DOHH2 (cell line): ENCODE measurements at regions not wholly inside any gene's neighbourhood (a gene's known extent, or its start where the extent isn't known, plus 50 kb on each side); places are given as distances from the start of the nearest gene placed in this dataset.

Experiments used
- H3F3A ChIP-seq: fragments of 200-600 bp; sonication (generic), shearing (Covaris generic); 2 replicates; pipeline ENCODE4 v1.6.0; 2016; ENCODE audit warnings: antibody characterized with exemption, mild to moderate bottlenecking; ENCODE audit not compliant: control insufficient read depth, insufficient read depth
- H3K27ac ChIP-seq: fragments of 200-600 bp; sonication (generic); 2 replicates; pipeline ENCODE4 v1.5.1; 2014; ENCODE audit warnings: low read depth, mild to moderate bottlenecking, low read length, moderate library complexity
- H3K27me3 ChIP-seq: fragments of 200-600 bp; sonication (generic); 2 replicates; pipeline ENCODE4 v1.6.1; 2014; ENCODE audit warnings: mild to moderate bottlenecking, low read length, mixed read lengths; ENCODE audit not compliant: control insufficient read depth
- H3K36me3 ChIP-seq: fragments of 200-600 bp; sonication (generic); 2 replicates; pipeline ENCODE4 v1.6.1; 2014; ENCODE audit warnings: mild to moderate bottlenecking, low read length, moderate library complexity, mixed read lengths; ENCODE audit not compliant: control insufficient read depth
- H3K4me1 ChIP-seq: fragments of 200-600 bp; sonication (generic); 2 replicates; pipeline ENCODE4 v1.6.1; 2014; ENCODE audit warnings: mild to moderate bottlenecking, low read length, mixed read lengths; ENCODE audit not compliant: control insufficient read depth
- H3K4me2 ChIP-seq: fragments of 200-600 bp; sonication (generic); 2 replicates; pipeline ENCODE4 v1.6.0; 2014; ENCODE audit warnings: mild to moderate bottlenecking, low read length, moderate library complexity
- H3K4me3 ChIP-seq: fragments of 200-600 bp; sonication (generic); 2 replicates; pipeline ENCODE4 v1.5.1; 2014; ENCODE audit warnings: mild to moderate bottlenecking, low read length, mixed read lengths
- H3K79me2 ChIP-seq: fragments of 200-600 bp; sonication (generic); 2 replicates; pipeline ENCODE4 v1.6.1; 2014; ENCODE audit warnings: mild to moderate bottlenecking, low read length, mixed read lengths; ENCODE audit not compliant: control insufficient read depth
- H3K9me2 ChIP-seq: fragments of 200-600 bp; sonication (generic); replicated peaks from 2 replicates; pipeline ENCODE4 v1.6.1; 2014; ENCODE audit warnings: mild to moderate bottlenecking, low read length, mixed read lengths; ENCODE audit not compliant: control insufficient read depth
- H3K9me3 ChIP-seq: fragments of 200-600 bp; sonication (generic); 2 replicates; pipeline ENCODE4 v1.6.1; 2014; ENCODE audit warnings: antibody characterized with exemption, low read length, mixed read lengths; ENCODE audit not compliant: control insufficient read depth, insufficient read depth
- H4K20me1 ChIP-seq: fragments of 200-600 bp; sonication (generic); 2 replicates; pipeline ENCODE4 v1.6.0; 2014; ENCODE audit warnings: low read depth, mild to moderate bottlenecking, antibody characterized with exemption, low read length, moderate library complexity; ENCODE audit not compliant: control insufficient read depth, insufficient read depth
- CTCF ChIP-seq: fragments of 200-600 bp; sonication (generic); IDR thresholded peaks from one replicate; pipeline ENCODE4 v1.5.1; 2014; ENCODE audit warnings: antibody characterized with exemption, mild to moderate bottlenecking, low read depth, low read length; ENCODE audit not compliant: poor library complexity, severe bottlenecking
- EZH2phosphoT487 ChIP-seq: fragments of 200-600 bp; sonication (generic); IDR thresholded peaks from 2 replicates; pipeline ENCODE4 v1.6.1; 2017; ENCODE audit warnings: borderline replicate concordance, mild to moderate bottlenecking, antibody characterized with exemption, low read length, moderate library complexity, mixed read lengths

GRCh38 chr2:56021579-56021978 is 98.0 kb upstream of the EFEMP1 start:
- H3K79me2 ChIP-seq, result no peaks in the 10 kb centered on the region
- H3K4me3 ChIP-seq, result no peak overlapping the region
- no peak overlapping the region for H3K27ac ChIP-seq
- TF ChIP-seq EZH2phosphoT487 (no peak), CTCF (no peak)
- no peak overlapping the region for H3K4me2 ChIP-seq
- H3K27me3 ChIP-seq, result peaks cover 7% of the 10 kb centered on the region; the same call in 1 of the 2 replicates
- H3K9me3 ChIP-seq, result no peaks in the 10 kb centered on the region
- no peaks in the 10 kb centered on the region for H4K20me1 ChIP-seq
- H3K9me2 ChIP-seq, result no peaks in the 10 kb centered on the region
- no peaks in the 10 kb centered on the region for H3K36me3 ChIP-seq
- no peaks in the 10 kb centered on the region for H3K4me1 ChIP-seq
- no peaks in the 10 kb centered on the region for H3F3A ChIP-seq

GRCh38 chr2:56025469-56026193 is 102.0 kb upstream of the EFEMP1 start:
- no peaks in the 10 kb centered on the region for H3K36me3 ChIP-seq
- H3F3A ChIP-seq, result no peaks in the 10 kb centered on the region
- no peak for TF ChIP-seq EZH2phosphoT487
- no peak for TF ChIP-seq CTCF
- H3K4me3 ChIP-seq, result no peak overlapping the region
- no peaks in the 10 kb centered on the region for H4K20me1 ChIP-seq
- no peaks in the 10 kb centered on the region for H3K9me3 ChIP-seq
- H3K4me1 ChIP-seq, result no peaks in the 10 kb centered on the region
- no peaks in the 10 kb centered on the region for H3K9me2 ChIP-seq
- no peak overlapping the region for H3K4me2 ChIP-seq
- H3K79me2 ChIP-seq, result no peaks in the 10 kb centered on the region
- peaks cover 7% of the 10 kb centered on the region; the same call in 1 of the 2 replicates for H3K27me3 ChIP-seq
- H3K27ac ChIP-seq, result no peak overlapping the region

GRCh38 chr2:56026828-56027227 is 103.2 kb upstream of the EFEMP1 start:
- no peak for TF ChIP-seq EZH2phosphoT487
- TF ChIP-seq CTCF, result no peak
- no peaks in the 10 kb centered on the region for H3K4me1 ChIP-seq
- no peaks in the 10 kb centered on the region for H3F3A ChIP-seq
- H3K9me3 ChIP-seq, result no peaks in the 10 kb centered on the region
- no peaks in the 10 kb centered on the region for H4K20me1 ChIP-seq
- H3K4me3 ChIP-seq, result no peak overlapping the region
- H3K36me3 ChIP-seq, result no peaks in the 10 kb centered on the region
- H3K9me2 ChIP-seq, result no peaks in the 10 kb centered on the region
- H3K79me2 ChIP-seq, result no peaks in the 10 kb centered on the region
- H3K27me3 ChIP-seq, result peaks cover 7% of the 10 kb centered on the region; the same call in 1 of the 2 replicates
- H3K27ac ChIP-seq, result no peak overlapping the region
- H3K4me2 ChIP-seq, result no peak overlapping the region
